Epithelial cell of esophagus (primary cell): ENCODE measurements at regions not wholly inside any gene's neighbourhood (a gene's known extent, or its start where the extent isn't known, plus 50 kb on each side); places are given as distances from the start of the nearest gene placed in this dataset.

Experiments
- DNase-seq: peaks from one replicate; pipeline ENCODE4 v3.0.0; 2010; ENCODE audit warnings: low read depth
- H3K4me3 ChIP-seq: 2 replicates; pipeline ENCODE4 v1.5.1; 2011; ENCODE audit warnings: mild to moderate bottlenecking, low read length, control low read depth
- TF ChIP-seq, protein P1 (sequence below): IDR thresholded peaks from 2 replicates; pipeline ENCODE4 v1.5.1; 2011; ENCODE audit warnings: low read depth, mild to moderate bottlenecking, low read length, control low read depth, inconsistent platforms; ENCODE audit not compliant: insufficient read depth; ENCODE audit errors: missing control alignments

- no peak overlapping the region for H3K4me3 ChIP-seq
- DNase-seq: peak; percentile 82
- TF ChIP-seq, protein P1, sequence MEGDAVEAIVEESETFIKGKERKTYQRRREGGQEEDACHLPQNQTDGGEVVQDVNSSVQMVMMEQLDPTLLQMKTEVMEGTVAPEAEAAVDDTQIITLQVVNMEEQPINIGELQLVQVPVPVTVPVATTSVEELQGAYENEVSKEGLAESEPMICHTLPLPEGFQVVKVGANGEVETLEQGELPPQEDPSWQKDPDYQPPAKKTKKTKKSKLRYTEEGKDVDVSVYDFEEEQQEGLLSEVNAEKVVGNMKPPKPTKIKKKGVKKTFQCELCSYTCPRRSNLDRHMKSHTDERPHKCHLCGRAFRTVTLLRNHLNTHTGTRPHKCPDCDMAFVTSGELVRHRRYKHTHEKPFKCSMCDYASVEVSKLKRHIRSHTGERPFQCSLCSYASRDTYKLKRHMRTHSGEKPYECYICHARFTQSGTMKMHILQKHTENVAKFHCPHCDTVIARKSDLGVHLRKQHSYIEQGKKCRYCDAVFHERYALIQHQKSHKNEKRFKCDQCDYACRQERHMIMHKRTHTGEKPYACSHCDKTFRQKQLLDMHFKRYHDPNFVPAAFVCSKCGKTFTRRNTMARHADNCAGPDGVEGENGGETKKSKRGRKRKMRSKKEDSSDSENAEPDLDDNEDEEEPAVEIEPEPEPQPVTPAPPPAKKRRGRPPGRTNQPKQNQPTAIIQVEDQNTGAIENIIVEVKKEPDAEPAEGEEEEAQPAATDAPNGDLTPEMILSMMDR: no peak
These were observed 284.7 kb upstream of the CWC22 start for GRCh38 chr2:180291552-180292421.

- no peak overlapping the region for H3K4me3 ChIP-seq
- DNase-seq: peak; percentile 92
- TF ChIP-seq, protein P1: no peak
These were observed 284.0 kb upstream of the CWC22 start for GRCh38 chr2:180291060-180291459.

GRCh38 chr2:180289627-180290026 is 282.5 kb upstream of the CWC22 start:
- no peak for DNase-seq
- H3K4me3 ChIP-seq: no peak overlapping the region
- TF ChIP-seq, protein P1: no peak

DNA sequence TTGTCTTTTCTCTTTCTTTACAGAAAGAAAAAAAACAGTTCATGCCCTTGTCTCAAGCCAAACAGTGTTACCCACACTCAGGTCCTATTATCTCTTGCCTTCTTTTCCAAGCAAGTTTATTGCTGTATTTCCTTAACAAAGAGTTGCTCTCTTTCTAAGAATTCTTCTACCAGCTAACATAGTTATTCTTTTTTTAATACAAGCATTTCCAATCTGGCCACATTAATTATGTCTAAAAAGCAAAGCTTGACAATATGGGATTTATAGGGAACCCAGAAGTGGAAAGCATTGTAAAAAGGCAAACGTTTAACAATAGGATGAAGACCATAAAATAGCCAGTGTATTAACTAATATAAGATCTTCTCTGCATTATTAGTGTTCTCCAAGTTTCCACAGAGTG is 272.5 kb upstream of the CWC22 start:
- no peak for DNase-seq
- TF ChIP-seq, protein P1: no peak
- H3K4me3 ChIP-seq: no peak overlapping the region

- TF ChIP-seq, protein P1: no peak
- DNase-seq: no peak
- H3K4me3 ChIP-seq: no peak overlapping the region
These were observed 269.6 kb upstream of the CWC22 start for GRCh38 chr2:180276733-180277132.

- H3K4me3 ChIP-seq: no peak overlapping the region
- DNase-seq: no peak
- TF ChIP-seq, protein P1: no peak
These were observed 260.9 kb upstream of the CWC22 start for GRCh38 chr2:180268006-180268405.

DNA sequence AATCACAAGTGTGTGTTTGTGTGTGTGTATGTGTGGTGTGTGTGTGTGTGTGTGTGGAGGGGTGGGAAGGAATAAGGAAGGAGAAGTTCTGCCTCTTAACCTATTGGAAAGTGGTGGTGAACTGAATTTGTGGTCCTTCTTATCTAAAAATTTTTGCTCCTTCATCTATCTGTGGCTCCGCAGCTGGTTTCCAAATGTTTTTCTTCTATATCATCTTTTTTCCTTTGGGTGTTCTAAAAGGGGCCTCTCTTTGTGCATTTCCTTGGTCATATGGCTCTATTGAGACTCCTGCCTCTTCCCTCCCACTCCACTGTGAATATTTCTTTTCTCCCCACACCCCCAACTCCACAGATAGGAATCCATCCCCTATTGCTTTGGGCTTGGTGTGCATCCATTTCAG is 254.9 kb upstream of the CWC22 start:
- TF ChIP-seq, protein P1: no peak
- DNase-seq: no peak
- H3K4me3 ChIP-seq: no peak overlapping the region
